Prostate gland (tissue), 2 donors: ENCODE measurements at regions not wholly inside any gene's neighbourhood (a gene's known extent, or its start where the extent isn't known, plus 50 kb on each side); places are given as distances from the start of the nearest gene placed in this dataset.

Source experiments
- POLR2A ChIP-seq: fragments of 450-650 bp; IDR thresholded peaks from one replicate; pipeline ENCODE4 v1.6.1; 2016; ENCODE audit warnings: antibody characterized with exemption, mild to moderate bottlenecking
- POLR2AphosphoS5 ChIP-seq: sonication (generic); formaldehyde crosslinking; IDR thresholded peaks from one replicate; pipeline ENCODE4 v1.6.1; 2017; ENCODE audit warnings: antibody characterized with exemption
- TF ChIP-seq, protein P1 (sequence below), 4 experiments: fragments of 200-600 bp in 2 of 4; fragments of 450-650 bp in 2 of 4; sonication (generic) in 2 of 4; IDR thresholded peaks; 1 replicate in 3 of 4; 2 replicates in 1 of 4; pipeline ENCODE4 v1.5.1; 2016 to 2019; ENCODE audit warnings: antibody characterized with exemption in 4 of 4, mild to moderate bottlenecking in 2 of 4, moderate library complexity in 2 of 4

DNA sequence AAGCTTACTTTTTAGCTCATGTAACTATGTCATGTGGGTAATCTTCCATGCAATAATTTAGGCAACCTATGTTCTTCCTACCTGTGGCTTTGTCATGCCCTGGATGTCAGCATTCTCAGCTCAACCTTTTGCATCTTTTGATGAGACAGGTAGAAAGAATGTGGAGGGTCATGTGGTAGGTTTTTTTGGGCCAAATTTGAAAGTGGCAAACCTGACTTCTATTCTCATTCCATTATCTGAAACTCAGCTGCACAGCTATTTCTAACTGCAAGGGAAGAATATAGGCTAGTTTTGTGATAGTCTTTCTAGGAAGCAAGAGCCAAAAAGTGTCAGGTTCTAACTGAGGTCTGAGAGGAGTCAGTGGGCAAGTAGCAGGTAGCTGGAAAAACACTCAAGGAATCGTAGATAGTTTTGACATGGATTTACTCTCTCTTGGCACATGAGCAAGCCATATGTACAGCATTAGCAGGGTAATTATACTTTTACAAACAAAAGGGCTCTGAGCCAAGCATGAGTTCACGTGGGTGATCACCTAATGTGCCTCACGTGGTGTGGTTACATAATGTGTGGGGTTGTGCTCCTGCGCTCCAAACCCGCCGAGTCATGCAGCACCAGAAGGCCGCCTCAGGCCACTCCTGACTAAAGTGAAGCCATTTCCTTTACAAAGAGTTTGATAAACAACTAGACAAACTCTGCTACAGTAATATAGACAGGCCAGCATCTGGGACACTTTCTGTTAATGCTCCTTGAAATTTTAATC, 1013.8 kb downstream of the PLA2G4A start:
- TF ChIP-seq POLR2A (no peak), POLR2AphosphoS5 (no peak)
- TF ChIP-seq, protein P1, sequence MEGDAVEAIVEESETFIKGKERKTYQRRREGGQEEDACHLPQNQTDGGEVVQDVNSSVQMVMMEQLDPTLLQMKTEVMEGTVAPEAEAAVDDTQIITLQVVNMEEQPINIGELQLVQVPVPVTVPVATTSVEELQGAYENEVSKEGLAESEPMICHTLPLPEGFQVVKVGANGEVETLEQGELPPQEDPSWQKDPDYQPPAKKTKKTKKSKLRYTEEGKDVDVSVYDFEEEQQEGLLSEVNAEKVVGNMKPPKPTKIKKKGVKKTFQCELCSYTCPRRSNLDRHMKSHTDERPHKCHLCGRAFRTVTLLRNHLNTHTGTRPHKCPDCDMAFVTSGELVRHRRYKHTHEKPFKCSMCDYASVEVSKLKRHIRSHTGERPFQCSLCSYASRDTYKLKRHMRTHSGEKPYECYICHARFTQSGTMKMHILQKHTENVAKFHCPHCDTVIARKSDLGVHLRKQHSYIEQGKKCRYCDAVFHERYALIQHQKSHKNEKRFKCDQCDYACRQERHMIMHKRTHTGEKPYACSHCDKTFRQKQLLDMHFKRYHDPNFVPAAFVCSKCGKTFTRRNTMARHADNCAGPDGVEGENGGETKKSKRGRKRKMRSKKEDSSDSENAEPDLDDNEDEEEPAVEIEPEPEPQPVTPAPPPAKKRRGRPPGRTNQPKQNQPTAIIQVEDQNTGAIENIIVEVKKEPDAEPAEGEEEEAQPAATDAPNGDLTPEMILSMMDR (IDR thresholded peaks at IDR 0.05), result no peak
